B cell (primary cell): ENCODE measurements at regions not wholly inside any gene's neighbourhood (a gene's known extent, or its start where the extent isn't known, plus 50 kb on each side); places are given as distances from the start of the nearest gene placed in this dataset.

Experiments used
- CTCF ChIP-seq: fragments of 200-600 bp; IDR thresholded peaks from one replicate; pipeline ENCODE4 v1.8.0; 2022; ENCODE audit warnings: antibody characterized with exemption, mild to moderate bottlenecking
- EZH2 ChIP-seq: IDR thresholded peaks from 2 replicates; pipeline ENCODE4 v1.6.1; 2012; ENCODE audit warnings: borderline replicate concordance, low read depth, mild to moderate bottlenecking, moderate library complexity, low read length; ENCODE audit not compliant: insufficient read depth, poor library complexity, severe bottlenecking

- TF ChIP-seq CTCF = no peak
- TF ChIP-seq EZH2 = no peak
Observed at GRCh38 chr11:80255021-80255420, 814.2 kb upstream of the TENM4 start.
